OCI-LY1 (cell line): ENCODE measurements at regions not wholly inside any gene's neighbourhood (a gene's known extent, or its start where the extent isn't known, plus 50 kb on each side); places are given as distances from the start of the nearest gene placed in this dataset.
"Not testable (repeated sequence)": the region's sequence is repeated elsewhere in the genome, so short reads cannot be mapped to it uniquely, and the experiment has no call there.

Experiments
- H2AFZ ChIP-seq: fragments of 200-600 bp; sonication (generic), shearing (Covaris generic); 2 replicates; pipeline ENCODE4 v1.6.0; 2014; ENCODE audit warnings: antibody characterized with exemption, mild to moderate bottlenecking, low read length
- H3F3A ChIP-seq: fragments of 200-600 bp; sonication (generic), shearing (Covaris generic); 2 replicates; pipeline ENCODE4 v1.6.0; 2014; ENCODE audit warnings: mild to moderate bottlenecking, antibody characterized with exemption, low read length, moderate library complexity; ENCODE audit not compliant: insufficient read depth
- H3K27ac ChIP-seq: fragments of 200-600 bp; sonication (generic); 2 replicates; pipeline ENCODE4 v1.5.1; 2014; ENCODE audit warnings: low read length, mixed run types, mild to moderate bottlenecking, low read depth; ENCODE audit not compliant: poor library complexity, severe bottlenecking
- H3K27me3 ChIP-seq: fragments of 200-600 bp; sonication (generic); 2 replicates; pipeline ENCODE4 v1.6.0; 2014; ENCODE audit warnings: antibody characterized with exemption, mild to moderate bottlenecking, low read length, moderate library complexity; ENCODE audit not compliant: insufficient read depth
- H3K36me3 ChIP-seq: fragments of 200-600 bp; sonication (generic); 2 replicates; pipeline ENCODE4 v1.6.1; 2014; ENCODE audit warnings: mild to moderate bottlenecking, antibody characterized with exemption, low read length, moderate library complexity, mixed read lengths; ENCODE audit not compliant: insufficient read depth
- H3K4me1 ChIP-seq: fragments of 200-600 bp; sonication (generic); 2 replicates; pipeline ENCODE4 v1.5.1; 2014; ENCODE audit warnings: mild to moderate bottlenecking, low read length, moderate library complexity; ENCODE audit not compliant: insufficient read depth, severe bottlenecking
- H3K4me2 ChIP-seq: fragments of 200-600 bp; sonication (generic), shearing (Covaris generic); 2 replicates; pipeline ENCODE4 v1.6.1; 2014; ENCODE audit warnings: low read length
- H3K4me3 ChIP-seq: fragments of 200-600 bp; sonication (generic); 2 replicates; pipeline ENCODE4 v1.5.1; 2014; ENCODE audit warnings: low read length, low read depth, mild to moderate bottlenecking, mixed read lengths; ENCODE audit not compliant: poor library complexity, severe bottlenecking
- H3K79me2 ChIP-seq: fragments of 200-600 bp; shearing (Covaris generic); 2 replicates; pipeline ENCODE4 v1.6.1; 2016; ENCODE audit warnings: mixed run types, low read length, mixed read lengths; ENCODE audit not compliant: insufficient read depth
- H3K9ac ChIP-seq: fragments of 200-600 bp; sonication (generic), shearing (Covaris generic); 2 replicates; pipeline ENCODE4 v1.6.1; 2014; ENCODE audit warnings: mild to moderate bottlenecking, low read length, mixed read lengths
- H3K9me2 ChIP-seq: fragments of 200-600 bp; sonication (generic), shearing (Covaris generic); 2 replicates; pipeline ENCODE4 v1.6.1; 2014; ENCODE audit warnings: low read depth, mild to moderate bottlenecking, low read length, mixed read lengths
- H3K9me3 ChIP-seq: fragments of 200-600 bp; shearing (Covaris generic); 2 replicates; pipeline ENCODE4 v1.6.1; 2014; ENCODE audit warnings: low read length, mixed read lengths
- H4K20me1 ChIP-seq: fragments of 200-600 bp; sonication (generic), shearing (Covaris generic); 2 replicates; pipeline ENCODE4 v1.6.0; 2016; ENCODE audit warnings: mild to moderate bottlenecking, low read length; ENCODE audit not compliant: insufficient read depth
- EZH2 ChIP-seq: fragments of 200-600 bp; sonication (generic), shearing (Covaris generic); IDR thresholded peaks from 2 replicates; pipeline ENCODE4 v1.8.0; 2017; ENCODE audit warnings: borderline replicate concordance, mixed run types, mild to moderate bottlenecking, antibody characterized with exemption, low read length, moderate library complexity, mixed read lengths
- TF ChIP-seq, protein P1 (sequence below): fragments of 200-600 bp; sonication (generic), shearing (Covaris generic); IDR thresholded peaks from 2 replicates; pipeline ENCODE4 v1.5.1; 2017; ENCODE audit warnings: mild to moderate bottlenecking, antibody characterized with exemption, low read length, moderate library complexity, mixed read lengths

GRCh38 chr4:72770708-72771107 lies 201.7 kb upstream of the ADAMTS3 start:
- Histone ChIP-seq H3K9me3 (no peaks in the 10 kb centered on the region), H3K9ac (no peak overlapping the region), H4K20me1 (no peaks in the 10 kb centered on the region), H3K36me3 (no peaks in the 10 kb centered on the region), H3K4me2 (no peak overlapping the region), H2AFZ (no peak overlapping the region), H3K4me3 (no peak overlapping the region), H3K79me2 (no peaks in the 10 kb centered on the region), H3F3A (no peaks in the 10 kb centered on the region), H3K9me2 (no peaks in the 10 kb centered on the region), H3K4me1 (no peaks in the 10 kb centered on the region), H3K27ac (no peak overlapping the region), H3K27me3 (no peaks in the 10 kb centered on the region)
- TF ChIP-seq EZH2, result no peak
- TF ChIP-seq, protein P1, sequence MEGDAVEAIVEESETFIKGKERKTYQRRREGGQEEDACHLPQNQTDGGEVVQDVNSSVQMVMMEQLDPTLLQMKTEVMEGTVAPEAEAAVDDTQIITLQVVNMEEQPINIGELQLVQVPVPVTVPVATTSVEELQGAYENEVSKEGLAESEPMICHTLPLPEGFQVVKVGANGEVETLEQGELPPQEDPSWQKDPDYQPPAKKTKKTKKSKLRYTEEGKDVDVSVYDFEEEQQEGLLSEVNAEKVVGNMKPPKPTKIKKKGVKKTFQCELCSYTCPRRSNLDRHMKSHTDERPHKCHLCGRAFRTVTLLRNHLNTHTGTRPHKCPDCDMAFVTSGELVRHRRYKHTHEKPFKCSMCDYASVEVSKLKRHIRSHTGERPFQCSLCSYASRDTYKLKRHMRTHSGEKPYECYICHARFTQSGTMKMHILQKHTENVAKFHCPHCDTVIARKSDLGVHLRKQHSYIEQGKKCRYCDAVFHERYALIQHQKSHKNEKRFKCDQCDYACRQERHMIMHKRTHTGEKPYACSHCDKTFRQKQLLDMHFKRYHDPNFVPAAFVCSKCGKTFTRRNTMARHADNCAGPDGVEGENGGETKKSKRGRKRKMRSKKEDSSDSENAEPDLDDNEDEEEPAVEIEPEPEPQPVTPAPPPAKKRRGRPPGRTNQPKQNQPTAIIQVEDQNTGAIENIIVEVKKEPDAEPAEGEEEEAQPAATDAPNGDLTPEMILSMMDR, result no peak

GRCh38 chr4:72768364-72768763 lies 199.3 kb upstream of the ADAMTS3 start:
- no peaks in the 10 kb centered on the region for H4K20me1 ChIP-seq
- TF ChIP-seq, protein P1, result no peak
- no peak for TF ChIP-seq EZH2
- no peaks in the 10 kb centered on the region for H3K9me2 ChIP-seq
- H2AFZ ChIP-seq, result no peak overlapping the region
- H3K4me2 ChIP-seq, result no peak overlapping the region
- H3K9me3 ChIP-seq, result no peaks in the 10 kb centered on the region
- no peaks in the 10 kb centered on the region for H3K4me1 ChIP-seq
- H3K4me3 ChIP-seq, result no peak overlapping the region
- H3K27me3 ChIP-seq, result no peaks in the 10 kb centered on the region
- H3K79me2 ChIP-seq, result no peaks in the 10 kb centered on the region
- no peak overlapping the region for H3K27ac ChIP-seq
- no peaks in the 10 kb centered on the region for H3K36me3 ChIP-seq
- no peak overlapping the region for H3K9ac ChIP-seq
- no peaks in the 10 kb centered on the region for H3F3A ChIP-seq

DNA sequence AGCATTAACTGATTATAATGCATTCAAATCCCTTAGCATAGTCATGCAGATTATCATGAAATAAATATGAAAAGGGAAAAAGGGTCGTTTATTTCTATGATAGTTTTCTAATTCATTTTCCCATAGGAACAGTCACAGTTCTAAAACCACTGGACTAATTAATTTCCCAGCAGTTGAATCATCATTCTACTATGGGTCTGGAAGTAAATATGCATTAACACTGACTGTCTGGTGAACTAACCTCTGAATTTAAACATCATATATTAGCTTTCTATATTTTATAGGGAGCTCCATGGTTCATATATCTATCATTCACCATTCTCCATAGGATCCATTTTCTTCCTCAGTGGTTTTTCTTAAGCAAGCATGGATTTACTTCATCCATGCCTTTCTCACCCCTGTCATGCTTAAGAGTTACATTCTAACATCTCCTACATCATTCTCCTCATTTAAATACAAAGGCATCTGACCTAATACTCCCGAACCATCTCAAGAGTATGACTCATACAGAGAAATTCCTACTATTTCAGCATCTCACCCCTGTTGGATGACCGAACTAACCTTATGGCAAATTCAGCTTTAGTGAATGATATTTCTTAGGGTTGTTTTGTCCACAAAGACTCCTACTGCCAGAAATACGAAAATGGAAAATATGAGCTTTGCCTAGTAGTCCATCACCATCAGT lies 198.7 kb upstream of the ADAMTS3 start:
- no peak overlapping the region for H3K4me2 ChIP-seq
- H3K36me3 ChIP-seq, result no peaks in the 10 kb centered on the region
- no peaks in the 10 kb centered on the region for H3K9me2 ChIP-seq
- no peak overlapping the region for H3K27ac ChIP-seq
- H4K20me1 ChIP-seq, result no peaks in the 10 kb centered on the region
- H3K27me3 ChIP-seq, result no peaks in the 10 kb centered on the region
- no peak for TF ChIP-seq EZH2
- TF ChIP-seq, protein P1, result no peak
- no peak overlapping the region for H3K4me3 ChIP-seq
- no peaks in the 10 kb centered on the region for H3K4me1 ChIP-seq
- no peak overlapping the region for H2AFZ ChIP-seq
- H3K9me3 ChIP-seq, result no peaks in the 10 kb centered on the region
- no peak overlapping the region for H3K9ac ChIP-seq
- H3K79me2 ChIP-seq, result no peaks in the 10 kb centered on the region
- no peaks in the 10 kb centered on the region for H3F3A ChIP-seq

GRCh38 chr4:72765788-72766187 lies 196.8 kb upstream of the ADAMTS3 start:
- H3K36me3 ChIP-seq, H3K27ac ChIP-seq, H3K4me2 ChIP-seq, H3F3A ChIP-seq, H3K9me2 ChIP-seq, H3K4me3 ChIP-seq, H3K79me2 ChIP-seq, H2AFZ ChIP-seq, H3K9me3 ChIP-seq, H3K27me3 ChIP-seq, H4K20me1 ChIP-seq, H3K4me1 ChIP-seq, H3K9ac ChIP-seq: not testable (repeated sequence)
